Suprapubic skin (tissue), 4 donors: ENCODE measurements at regions not wholly inside any gene's neighbourhood (a gene's known extent, or its start where the extent isn't known, plus 50 kb on each side); places are given as distances from the start of the nearest gene placed in this dataset.

Experiments
- DNase-seq, 2 donors: peaks; one replicate each; pipeline ENCODE4 v3.0.0-alpha.2; 2019; ENCODE audit warnings: low spot score in 2 of 2
- H3K27ac ChIP-seq: fragments of 200-600 bp; sonication (generic); one replicate; pipeline ENCODE4 v1.5.1; 2019
- H3K27me3 ChIP-seq: fragments of 200-600 bp; sonication (generic); one replicate; pipeline ENCODE4 v1.5.1; 2019
- H3K36me3 ChIP-seq: fragments of 200-600 bp; sonication (generic); one replicate; pipeline ENCODE4 v1.5.1; 2019
- H3K4me1 ChIP-seq: fragments of 200-600 bp; sonication (generic); one replicate; pipeline ENCODE4 v1.5.1; 2019
- H3K4me3 ChIP-seq: fragments of 200-600 bp; sonication (generic); one replicate; pipeline ENCODE4 v1.5.1; 2019; ENCODE audit warnings: mild to moderate bottlenecking
- H3K9me3 ChIP-seq: fragments of 200-600 bp; sonication (generic); one replicate; pipeline ENCODE4 v1.5.1; 2019
- CTCF ChIP-seq, 2 donors: fragments of 200-600 bp in 1 of 2; fragments of 450-650 bp in 1 of 2; sonication (generic) in 1 of 2; IDR thresholded peaks; one replicate each; pipeline ENCODE4 v1.5.1; 2016 to 2019; ENCODE audit warnings: antibody characterized with exemption in 2 of 2, mild to moderate bottlenecking in 1 of 2, moderate library complexity in 1 of 2
- EP300 ChIP-seq: sonication (generic); formaldehyde crosslinking; IDR thresholded peaks from one replicate; pipeline ENCODE4 v1.6.1; 2017; ENCODE audit warnings: antibody characterized with exemption
- POLR2A ChIP-seq, 2 donors: fragments of 450-650 bp; IDR thresholded peaks; one replicate each; pipeline ENCODE4 v1.6.1; 2017; ENCODE audit warnings: antibody characterized with exemption in 2 of 2, mild to moderate bottlenecking in 2 of 2, moderate library complexity in 2 of 2
- POLR2AphosphoS5 ChIP-seq, 3 donors: sonication (generic); formaldehyde crosslinking; IDR thresholded peaks; one replicate each; pipeline ENCODE4 v1.6.1; 2017; ENCODE audit warnings: antibody characterized with exemption in 3 of 3
- WGBS: methylation state at CpG from one replicate; pipeline ENCODE4 v1.1.5; 2018; 5-methylcytosine and 5-hydroxymethylcytosine counted together

GRCh38 chr13:91199866-91200265 is 147.6 kb upstream of the MIR17HG start:
- Histone ChIP-seq H3K4me1 (no peaks in the 10 kb centered on the region), H3K27me3 (no peaks in the 10 kb centered on the region), H3K27ac (no peak overlapping the region), H3K9me3 (no peaks in the 10 kb centered on the region), H3K4me3 (no peak overlapping the region), H3K36me3 (no peaks in the 10 kb centered on the region)
- DNase-seq = no peak
- TF ChIP-seq POLR2A (IDR thresholded peaks at IDR 0.05) (no peak), CTCF (IDR thresholded peaks at IDR 0.05) (no peak), EP300 (no peak), POLR2AphosphoS5 (IDR thresholded peaks at IDR 0.05) (no peak)
- 79% methylated on average over 1 of the region's 1 CpG for WGBS

- DNase-seq = no peak
- H3K4me1 ChIP-seq = no peaks in the 10 kb centered on the region
- no peaks in the 10 kb centered on the region for H3K27me3 ChIP-seq
- H3K9me3 ChIP-seq = no peaks in the 10 kb centered on the region
- TF ChIP-seq POLR2AphosphoS5 (IDR thresholded peaks at IDR 0.05) (no peak), POLR2A (IDR thresholded peaks at IDR 0.05) (no peak), EP300 (no peak), CTCF (IDR thresholded peaks at IDR 0.05) (no peak)
- H3K36me3 ChIP-seq = no peaks in the 10 kb centered on the region
- 67% methylated on average over 3 of the region's 3 CpGs for WGBS
- H3K27ac ChIP-seq = no peak overlapping the region
- no peak overlapping the region for H3K4me3 ChIP-seq
These were observed 147.0 kb upstream of the MIR17HG start for GRCh38 chr13:91200486-91200885.

GRCh38 chr13:91203430-91203829 is 144.1 kb upstream of the MIR17HG start:
- no peak for TF ChIP-seq CTCF (IDR thresholded peaks at IDR 0.05)
- TF ChIP-seq EP300 = no peak
- TF ChIP-seq POLR2AphosphoS5 (IDR thresholded peaks at IDR 0.05) = no peak
- TF ChIP-seq POLR2A (IDR thresholded peaks at IDR 0.05) = no peak
- WGBS = 93% methylated on average over 1 of the region's 1 CpG
- Histone ChIP-seq H3K4me3 (no peak overlapping the region), H3K4me1 (no peaks in the 10 kb centered on the region), H3K27me3 (no peaks in the 10 kb centered on the region), H3K9me3 (no peaks in the 10 kb centered on the region), H3K36me3 (no peaks in the 10 kb centered on the region), H3K27ac (no peak overlapping the region)
- no peak for DNase-seq

- no peak for DNase-seq
- H3K27ac ChIP-seq = no peak overlapping the region
- H3K27me3 ChIP-seq = no peaks in the 10 kb centered on the region
- no peaks in the 10 kb centered on the region for H3K36me3 ChIP-seq
- TF ChIP-seq POLR2AphosphoS5 (IDR thresholded peaks at IDR 0.05) (no peak), EP300 (no peak), POLR2A (IDR thresholded peaks at IDR 0.05) (no peak), CTCF (IDR thresholded peaks at IDR 0.05) (no peak)
- WGBS = 47% methylated on average over 4 of the region's 4 CpGs
- peaks cover 3% of the 10 kb centered on the region for H3K9me3 ChIP-seq
- H3K4me1 ChIP-seq = no peaks in the 10 kb centered on the region
- H3K4me3 ChIP-seq = no peak overlapping the region
These were observed 140.2 kb upstream of the MIR17HG start for GRCh38 chr13:91207261-91207660.

- no peaks in the 10 kb centered on the region for H3K4me1 ChIP-seq
- H3K27me3 ChIP-seq = no peaks in the 10 kb centered on the region
- no peak overlapping the region for H3K4me3 ChIP-seq
- no peak overlapping the region for H3K27ac ChIP-seq
- TF ChIP-seq CTCF (IDR thresholded peaks at IDR 0.05) (no peak), POLR2A (IDR thresholded peaks at IDR 0.05) (no peak), EP300 (no peak), POLR2AphosphoS5 (IDR thresholded peaks at IDR 0.05) (no peak)
- H3K9me3 ChIP-seq = peaks cover 3% of the 10 kb centered on the region
- WGBS = 44% methylated on average over 3 of the region's 3 CpGs
- no peak for DNase-seq
- H3K36me3 ChIP-seq = no peaks in the 10 kb centered on the region
These were observed 136.0 kb upstream of the MIR17HG start for GRCh38 chr13:91211510-91211909.
